ENCODE measurements at regions not wholly inside any gene's neighbourhood (a gene's known extent, or its start where the extent isn't known, plus 50 kb on each side); places are given as distances from the start of the nearest gene placed in this dataset.

GRCh38 chr22:48651981-48652538 is 1175.6 kb downstream of the BRD1 start:
- BruUV-seq (replicated peaks): no TSS peak
- DNase-seq: no peak

More at GRCh38 chr22:48651981-48652538, 1175.6 kb downstream of the BRD1 start:
- no peak overlapping the region for H2BK5ac ChIP-seq (ENCODE audit: low read depth, low read length, poor library complexity, severe bottlenecking)
- H3K56ac ChIP-seq (ENCODE audit: extremely low read depth, insufficient read depth, low read length): no peak overlapping the region
- no peak overlapping the region for H3K4me3 ChIP-seq (ENCODE audit: insufficient read depth, low read depth, low read length)
- H4K8ac ChIP-seq (ENCODE audit: low read depth in 2 of 2, low read length in 2 of 2): no peak overlapping the region
- no peak for ATAC-seq (ENCODE audit: low read depth)
- 76% methylated on average over 14 of the region's 19 CpGs; no CpG with 5 or more reads in 1 of the 2 experiments for WGBS, 2 experiments (ENCODE audit: extremely low coverage in 2 of 2, insufficient read length in 1 of 2)
- H2AK5ac ChIP-seq (ENCODE audit: low read depth, low read length): no peak overlapping the region
- no peak overlapping the region for H3K14ac ChIP-seq (replicated peaks; ENCODE audit: low read depth, low read length)
- no peak overlapping the region for H2AK9ac ChIP-seq (replicated peaks; ENCODE audit: low read depth, low read length, poor library complexity)
- H3K9me3 ChIP-seq (ENCODE audit: control insufficient read depth, insufficient read depth, low read length): peaks cover 56% of the 10 kb centered on the region
- intact Hi-C loops (cut with micrococcal nuclease): no loop called here
- dilution Hi-C loops (cut with HindIII; ENCODE audit: low sequenced_read_pairs, unreplicated experiment): no loop called here
- no peaks in the 10 kb centered on the region for H3K9me1 ChIP-seq (ENCODE audit: insufficient read depth, low read length)
- CTCF ChIA-PET: no interaction called here
- no peaks in the 10 kb centered on the region for H4K20me1 ChIP-seq (ENCODE audit: insufficient read depth, low read length)
- H2BK15ac ChIP-seq (ENCODE audit: low read depth, low read length): no peak overlapping the region
- no peak for TF ChIP-seq MXI1 (IDR thresholded peaks at IDR 0.05; ENCODE audit: borderline replicate concordance, low read depth, low read length)
- no peak for TF ChIP-seq ELK1 (IDR thresholded peaks at IDR 0.05; ENCODE audit: borderline replicate concordance, low read depth, low read length)
- no peak for TF ChIP-seq BHLHE40 (IDR thresholded peaks at IDR 0.05; ENCODE audit: low read depth, low read length)
- no peak for TF ChIP-seq FOS (IDR thresholded peaks at IDR 0.05; ENCODE audit: low read depth, low read length)
- no peak for TF ChIP-seq NFE2L2 (IDR thresholded peaks at IDR 0.05; ENCODE audit: low read depth, low read length)
- no peak for TF ChIP-seq SMC3 (IDR thresholded peaks at IDR 0.05; ENCODE audit: low read depth, low read length)
- TF ChIP-seq POLR2A (IDR thresholded peaks at IDR 0.05; ENCODE audit: low read depth, low read length): no peak
- TF ChIP-seq RAD21 (IDR thresholded peaks at IDR 0.05; ENCODE audit: low read length): no peak
- no peak for TF ChIP-seq RCOR1 (IDR thresholded peaks at IDR 0.05; ENCODE audit: insufficient replicate concordance, low read length)
- no peak for TF ChIP-seq MAFK (IDR thresholded peaks at IDR 0.05; ENCODE audit: low read depth, low read length)
- no peak for TF ChIP-seq RFX5 (IDR thresholded peaks at IDR 0.05; ENCODE audit: low read depth, low read length)
- no peak for TF ChIP-seq MAZ (IDR thresholded peaks at IDR 0.05; ENCODE audit: borderline replicate concordance, low read depth, low read length)
- TF ChIP-seq CEBPB (IDR thresholded peaks at IDR 0.05; ENCODE audit: low read depth, low read length): no peak
- POLR2A ChIA-PET (ENCODE audit: unreplicated experiment): no interaction called here
- H3K23ac ChIP-seq (ENCODE audit: low read depth, low read length): no peak overlapping the region
- no peaks in the 10 kb centered on the region for H3K79me1 ChIP-seq (ENCODE audit: low read depth in 1 of 2, low read length in 2 of 2)
- H3K4ac ChIP-seq (ENCODE audit: low read depth, low read length): no peak overlapping the region
- H2AFZ ChIP-seq (replicated peaks; ENCODE audit: low read length, poor library complexity): no peak overlapping the region
- in situ Hi-C loops (cut with MboI; ENCODE audit: low sequenced_read_pairs): no loop called here
- no peaks in the 10 kb centered on the region for H3K36me3 ChIP-seq (ENCODE audit: control insufficient read depth, insufficient read depth, low read length)
- H3K27ac ChIP-seq (ENCODE audit: insufficient read depth, low read length): no peak overlapping the region
- H3K18ac ChIP-seq (ENCODE audit: low read depth, low read length): no peak overlapping the region
- H3K4me2 ChIP-seq (ENCODE audit: low read depth, low read length): no peak overlapping the region
- no peak overlapping the region for H4K5ac ChIP-seq (ENCODE audit: low read depth, low read length)
- no peak overlapping the region for H3K9ac ChIP-seq (ENCODE audit: low read depth, low read length)
- no peak overlapping the region for H4K91ac ChIP-seq (ENCODE audit: insufficient read depth, low read depth, low read length)
- H2BK120ac ChIP-seq (ENCODE audit: low read depth, low read length): no peak overlapping the region
- no peaks in the 10 kb centered on the region for H3K27me3 ChIP-seq (ENCODE audit: control insufficient read depth, insufficient read depth, low read length)
- no peaks in the 10 kb centered on the region for H3K4me1 ChIP-seq (ENCODE audit: control insufficient read depth, insufficient read depth, low read length)
- no peak overlapping the region for H2BK20ac ChIP-seq (ENCODE audit: low read depth, low read length)

Data from IMR-90 (cell line).